ENCODE measurements at regions not wholly inside any gene's neighbourhood (a gene's known extent, or its start where the extent isn't known, plus 50 kb on each side); places are given as distances from the start of the nearest gene placed in this dataset.

- Histone ChIP-seq H3K23ac (ENCODE audit: low read length in 2 of 2) (no peak overlapping the region), H3K36me3 (ENCODE audit: control insufficient read depth in 1 of 2, insufficient read depth in 2 of 2, low read depth in 1 of 2, low read length in 2 of 2) (no peaks in the 10 kb centered on the region), H2AK5ac (ENCODE audit: low read length, severe bottlenecking) (peak overlapping the region; percentile 55), H2BK120ac (ENCODE audit: low read depth, low read length) (peak overlapping the region; percentile 50), H4K91ac (ENCODE audit: low read length) (peak overlapping the region; percentile 23), H3K14ac (ENCODE audit: low read length in 2 of 2) (no peak overlapping the region), H3K4me2 (ENCODE audit: low read length, poor library complexity, severe bottlenecking) (no peak overlapping the region), H3K27me3 (ENCODE audit: control insufficient read depth in 1 of 2, insufficient read depth in 1 of 2, low read length in 2 of 2) (no peaks in the 10 kb centered on the region), H2BK15ac (ENCODE audit: low read depth, poor library complexity, severe bottlenecking) (no peak overlapping the region), H2BK5ac (ENCODE audit: low read depth, low read length, poor library complexity, severe bottlenecking) (no peak overlapping the region), H2AFZ (ENCODE audit: low read depth, low read length) (no peak overlapping the region), H4K8ac (ENCODE audit: low read length) (peak overlapping the region; percentile 33), H3K79me1 (replicated peaks; ENCODE audit: low read length, poor library complexity, severe bottlenecking) (no peaks in the 10 kb centered on the region), H3K4ac (ENCODE audit: low read depth in 1 of 2, low read length in 2 of 2) (peak overlapping the region; percentile 50 to 77), H2BK12ac (ENCODE audit: low read length in 2 of 2) (peak overlapping the region; percentile 64 to 85), H3K27ac (ENCODE audit: low read length, poor library complexity, severe bottlenecking) (peak overlapping the region; percentile 66), H3K9ac (ENCODE audit: low read length) (peak overlapping the region; percentile 67), H3K4me3 (ENCODE audit: insufficient read depth in 1 of 2, low read depth in 1 of 2, low read length in 2 of 2) (no peak overlapping the region), H3K18ac (ENCODE audit: low read depth in 1 of 2, low read length in 2 of 2) (peak overlapping the region; percentile 47 to 81), H3K4me1 (ENCODE audit: control insufficient read depth, insufficient read depth, low read depth, low read length) (peaks cover 20% of the 10 kb centered on the region), H3K9me3 (ENCODE audit: control insufficient read depth, low read length) (peaks cover 11% of the 10 kb centered on the region)
- peak; percentile 76 for DNase-seq
- WGBS, result 67% methylated on average over 4 of the region's 4 CpGs
These were observed 213.1 kb upstream of the USP24 start for GRCh38 chr1:55428231-55428630.

DNA sequence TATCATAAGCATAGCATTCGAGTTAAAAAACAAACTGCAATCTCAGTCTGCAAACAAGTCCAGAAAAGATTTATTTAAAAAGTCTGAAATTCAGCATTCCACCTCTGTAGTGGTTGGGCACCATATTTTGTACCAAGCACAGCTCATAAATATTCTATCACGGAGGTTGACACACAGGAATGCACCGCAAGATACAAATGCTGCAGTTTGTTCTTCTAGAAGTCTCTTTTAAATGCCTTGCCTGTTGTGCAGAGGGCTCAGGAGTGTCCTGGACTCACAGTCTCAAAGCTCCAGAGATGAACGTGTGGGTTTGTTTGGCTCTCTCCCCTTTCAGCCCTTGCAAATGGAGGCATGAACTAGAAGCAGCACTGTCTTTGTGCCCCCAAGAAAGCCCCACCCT, 212.4 kb upstream of the USP24 start:
- peak overlapping the region; percentile 50 for H2BK120ac ChIP-seq (ENCODE audit: low read depth, low read length)
- H3K14ac ChIP-seq (ENCODE audit: low read length in 2 of 2), result no peak overlapping the region
- no peak overlapping the region for H4K8ac ChIP-seq (ENCODE audit: low read length)
- no peak overlapping the region for H2BK15ac ChIP-seq (ENCODE audit: low read depth, poor library complexity, severe bottlenecking)
- H2AFZ ChIP-seq (ENCODE audit: low read depth, low read length), result no peak overlapping the region
- DNase-seq, result no peak
- no peak overlapping the region for H3K23ac ChIP-seq (ENCODE audit: low read length in 2 of 2)
- no peak overlapping the region for H2AK5ac ChIP-seq (ENCODE audit: low read length, severe bottlenecking)
- no peak overlapping the region for H3K9ac ChIP-seq (ENCODE audit: low read length)
- H3K4me1 ChIP-seq (ENCODE audit: control insufficient read depth, insufficient read depth, low read depth, low read length), result peaks cover 20% of the 10 kb centered on the region
- no peaks in the 10 kb centered on the region for H3K79me1 ChIP-seq (replicated peaks; ENCODE audit: low read length, poor library complexity, severe bottlenecking)
- H2BK5ac ChIP-seq (ENCODE audit: low read depth, low read length, poor library complexity, severe bottlenecking), result no peak overlapping the region
- no peak overlapping the region for H3K4me3 ChIP-seq (ENCODE audit: insufficient read depth in 1 of 2, low read depth in 1 of 2, low read length in 2 of 2)
- H3K4ac ChIP-seq (ENCODE audit: low read depth in 1 of 2, low read length in 2 of 2), result peak overlapping the region in 1 of 2 experiments; percentile 84
- peak overlapping the region; percentile 47 to 61 for H3K18ac ChIP-seq (ENCODE audit: low read depth in 1 of 2, low read length in 2 of 2)
- no peak overlapping the region for H4K91ac ChIP-seq (ENCODE audit: low read length)
- H3K27ac ChIP-seq (ENCODE audit: low read length, poor library complexity, severe bottlenecking), result no peak overlapping the region
- H3K27me3 ChIP-seq (ENCODE audit: control insufficient read depth in 1 of 2, insufficient read depth in 1 of 2, low read length in 2 of 2), result no peaks in the 10 kb centered on the region
- no peak overlapping the region for H3K4me2 ChIP-seq (ENCODE audit: low read length, poor library complexity, severe bottlenecking)
- H3K9me3 ChIP-seq (ENCODE audit: control insufficient read depth, low read length), result peaks cover 6% of the 10 kb centered on the region
- H3K36me3 ChIP-seq (ENCODE audit: control insufficient read depth in 1 of 2, insufficient read depth in 2 of 2, low read depth in 1 of 2, low read length in 2 of 2), result no peaks in the 10 kb centered on the region
- 47% methylated on average over 4 of the region's 4 CpGs for WGBS
- peak overlapping the region; percentile 59 to 93 for H2BK12ac ChIP-seq (ENCODE audit: low read length in 2 of 2)

DNA sequence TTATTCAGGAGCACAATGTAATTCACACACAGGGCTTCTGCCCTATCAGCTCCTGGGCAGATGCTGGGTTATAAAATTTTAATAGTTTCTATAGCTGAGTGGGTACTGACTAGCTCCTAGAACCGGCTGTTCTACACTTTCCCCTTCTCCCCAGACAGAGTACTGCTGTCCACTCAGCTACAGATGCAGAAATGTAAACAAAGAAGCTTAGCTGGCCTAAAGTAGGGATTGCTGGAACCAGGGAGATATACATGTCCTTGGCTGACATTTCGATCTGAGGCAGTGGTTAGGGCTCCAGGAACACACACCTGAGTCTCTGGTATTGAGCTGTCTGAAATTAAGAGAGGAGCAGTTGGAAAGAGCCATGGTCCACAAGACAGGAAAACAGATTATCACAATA, 211.5 kb upstream of the USP24 start:
- Histone ChIP-seq H3K79me1 (replicated peaks; ENCODE audit: low read length, poor library complexity, severe bottlenecking) (no peaks in the 10 kb centered on the region), H3K4me3 (ENCODE audit: insufficient read depth in 1 of 2, low read depth in 1 of 2, low read length in 2 of 2) (no peak overlapping the region), H3K23ac (ENCODE audit: low read length in 2 of 2) (no peak overlapping the region), H2BK15ac (ENCODE audit: low read depth, poor library complexity, severe bottlenecking) (no peak overlapping the region), H3K4ac (ENCODE audit: low read depth in 1 of 2, low read length in 2 of 2) (peak overlapping the region; percentile 16 to 85), H3K27ac (ENCODE audit: low read length, poor library complexity, severe bottlenecking) (no peak overlapping the region), H3K14ac (ENCODE audit: low read length in 2 of 2) (no peak overlapping the region), H3K4me2 (ENCODE audit: low read length, poor library complexity, severe bottlenecking) (no peak overlapping the region), H2AFZ (ENCODE audit: low read depth, low read length) (no peak overlapping the region), H2BK5ac (ENCODE audit: low read depth, low read length, poor library complexity, severe bottlenecking) (no peak overlapping the region), H3K36me3 (ENCODE audit: control insufficient read depth in 1 of 2, insufficient read depth in 2 of 2, low read depth in 1 of 2, low read length in 2 of 2) (no peaks in the 10 kb centered on the region), H3K9ac (ENCODE audit: low read length) (no peak overlapping the region), H3K9me3 (ENCODE audit: control insufficient read depth, low read length) (peaks cover 4% of the 10 kb centered on the region), H2BK12ac (ENCODE audit: low read length in 2 of 2) (peak overlapping the region; percentile 97 to 99), H3K4me1 (ENCODE audit: control insufficient read depth, insufficient read depth, low read depth, low read length) (peaks cover 20% of the 10 kb centered on the region), H3K18ac (ENCODE audit: low read depth in 1 of 2, low read length in 2 of 2) (peak overlapping the region; percentile 9 to 59), H2BK120ac (ENCODE audit: low read depth, low read length) (peak overlapping the region; percentile 83), H4K91ac (ENCODE audit: low read length) (peak overlapping the region; percentile 20), H4K8ac (ENCODE audit: low read length) (no peak overlapping the region), H3K27me3 (ENCODE audit: control insufficient read depth in 1 of 2, insufficient read depth in 1 of 2, low read length in 2 of 2) (no peaks in the 10 kb centered on the region), H2AK5ac (ENCODE audit: low read length, severe bottlenecking) (no peak overlapping the region)
- DNase-seq, result peak; percentile 67
- WGBS, result 18% methylated on average over 2 of the region's 2 CpGs

GRCh38 chr1:55426156-55426555, 211.0 kb upstream of the USP24 start:
- peak overlapping the region; percentile 55 to 94 for H3K4ac ChIP-seq (ENCODE audit: low read depth in 1 of 2, low read length in 2 of 2)
- H3K27ac ChIP-seq (ENCODE audit: low read length, poor library complexity, severe bottlenecking), result no peak overlapping the region
- peak overlapping the region; percentile 83 for H2BK120ac ChIP-seq (ENCODE audit: low read depth, low read length)
- WGBS, result 86% methylated on average over 4 of the region's 5 CpGs
- no peak overlapping the region for H2BK15ac ChIP-seq (ENCODE audit: low read depth, poor library complexity, severe bottlenecking)
- peak overlapping the region; percentile 91 for H4K8ac ChIP-seq (ENCODE audit: low read length)
- no peak overlapping the region for H3K4me2 ChIP-seq (ENCODE audit: low read length, poor library complexity, severe bottlenecking)
- no peak for DNase-seq
- H2AFZ ChIP-seq (ENCODE audit: low read depth, low read length), result no peak overlapping the region
- H2AK5ac ChIP-seq (ENCODE audit: low read length, severe bottlenecking), result no peak overlapping the region
- H3K23ac ChIP-seq (ENCODE audit: low read length in 2 of 2), result no peak overlapping the region
- peak overlapping the region; percentile 96 to 99 for H2BK12ac ChIP-seq (ENCODE audit: low read length in 2 of 2)
- peak overlapping the region in 1 of 2 experiments; percentile 96 for H3K14ac ChIP-seq (ENCODE audit: low read length in 2 of 2)
- H2BK5ac ChIP-seq (ENCODE audit: low read depth, low read length, poor library complexity, severe bottlenecking), result no peak overlapping the region
- peak overlapping the region; percentile 91 to 96 for H3K18ac ChIP-seq (ENCODE audit: low read depth in 1 of 2, low read length in 2 of 2)
- peak overlapping the region; percentile 92 for H4K91ac ChIP-seq (ENCODE audit: low read length)
- no peaks in the 10 kb centered on the region for H3K27me3 ChIP-seq (ENCODE audit: control insufficient read depth in 1 of 2, insufficient read depth in 1 of 2, low read length in 2 of 2)
- H3K4me1 ChIP-seq (ENCODE audit: control insufficient read depth, insufficient read depth, low read depth, low read length), result peaks cover 20% of the 10 kb centered on the region
- no peaks in the 10 kb centered on the region for H3K79me1 ChIP-seq (replicated peaks; ENCODE audit: low read length, poor library complexity, severe bottlenecking)
- no peak overlapping the region for H3K9ac ChIP-seq (ENCODE audit: low read length)
- H3K36me3 ChIP-seq (ENCODE audit: control insufficient read depth in 1 of 2, insufficient read depth in 2 of 2, low read depth in 1 of 2, low read length in 2 of 2), result no peaks in the 10 kb centered on the region
- H3K9me3 ChIP-seq (ENCODE audit: control insufficient read depth, low read length), result peaks cover 4% of the 10 kb centered on the region
- no peak overlapping the region for H3K4me3 ChIP-seq (ENCODE audit: insufficient read depth in 1 of 2, low read depth in 1 of 2, low read length in 2 of 2)
